ENCODE measurements at regions not wholly inside any gene's neighbourhood (a gene's known extent, or its start where the extent isn't known, plus 50 kb on each side); places are given as distances from the start of the nearest gene placed in this dataset.

GRCh38 chr3:5458526-5458925 is 271.0 kb downstream of the EDEM1 start:
- CTCF ChIA-PET, result no interaction called here
- POLR2A ChIA-PET, result no interaction called here

GRCh38 chr3:5462086-5462485 is 274.6 kb downstream of the EDEM1 start:
- DNase-seq, result no peak
- CTCF ChIA-PET, result no interaction called here
- H3K36me3 ChIP-seq (ENCODE audit: insufficient read depth, low read length), result no peaks in the 10 kb centered on the region
- POLR2A ChIA-PET, result no interaction called here
- Mint-ChIP-seq H3K27me3 (peaks cover 0 to 13% of the 10 kb centered on the region in 2 donors), H3K36me3 (no peaks in the 10 kb centered on the region), H3K4me3 (no peak overlapping the region), H3K27ac (no peak overlapping the region), H3K4me1 (no peaks in the 10 kb centered on the region), H3K9me3 (peaks cover 0 to 2% (median 0%) of the 10 kb centered on the region in 5 donors)
- H3K9me3 ChIP-seq (ENCODE audit: low read length), result no peaks in the 10 kb centered on the region
- H3K4me1 ChIP-seq (ENCODE audit: insufficient read depth, low read length), result no peaks in the 10 kb centered on the region
- no peaks in the 10 kb centered on the region for H3K27me3 ChIP-seq (ENCODE audit: insufficient read depth, low read length, poor library complexity, severe bottlenecking)
- no peak overlapping the region for H3K27ac ChIP-seq (ENCODE audit: low read depth, low read length)
- H3K4me3 ChIP-seq (ENCODE audit: low read length), result no peak overlapping the region

More at GRCh38 chr3:5458526-5458925, 271.0 kb downstream of the EDEM1 start:
- Mint-ChIP-seq H3K27me3 (peaks cover 3 to 11% of the 10 kb centered on the region in 2 donors), H3K4me1 (no peaks in the 10 kb centered on the region), H3K4me3 (no peak overlapping the region), H3K27ac (no peak overlapping the region), H3K36me3 (no peaks in the 10 kb centered on the region), H3K9me3 (peaks cover 0 to 2% (median 0%) of the 10 kb centered on the region in 5 donors)
- no peak for DNase-seq
- Histone ChIP-seq H3K9me3 (ENCODE audit: low read length) (no peaks in the 10 kb centered on the region), H3K4me1 (ENCODE audit: insufficient read depth, low read length) (no peaks in the 10 kb centered on the region), H3K27ac (ENCODE audit: low read depth, low read length) (no peak overlapping the region), H3K36me3 (ENCODE audit: insufficient read depth, low read length) (no peaks in the 10 kb centered on the region), H3K27me3 (ENCODE audit: insufficient read depth, low read length, poor library complexity, severe bottlenecking) (no peaks in the 10 kb centered on the region), H3K4me3 (ENCODE audit: low read length) (no peak overlapping the region)

- CTCF ChIA-PET, result no interaction called here
- Mint-ChIP-seq H3K9me3 (peaks cover 0 to under 1% (median 0%) of the 10 kb centered on the region in 5 donors), H3K36me3 (no peaks in the 10 kb centered on the region)
These were observed 276.5 kb downstream of the EDEM1 start for GRCh38 chr3:5463991-5464390.

DNA sequence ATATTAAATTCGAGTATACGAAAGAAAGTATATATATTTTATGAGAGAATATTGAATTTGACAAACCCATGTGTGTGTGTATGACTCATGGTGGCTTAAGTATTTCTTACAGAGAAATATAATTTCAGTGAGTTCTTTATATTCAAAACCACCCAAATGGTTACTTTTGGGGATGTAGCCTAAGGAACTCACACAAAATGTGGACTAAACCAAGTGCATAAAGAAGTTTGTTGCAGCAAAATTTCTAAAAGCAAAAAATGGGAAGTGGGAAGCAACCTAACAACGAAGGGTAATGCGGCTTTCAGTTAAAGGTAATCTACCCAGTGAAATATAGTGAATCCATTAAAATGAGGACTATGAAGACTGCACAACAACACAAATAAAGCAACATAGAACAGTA is 277.1 kb downstream of the EDEM1 start:
- CTCF ChIA-PET, result no interaction called here
- no peak for DNase-seq
- Histone ChIP-seq H3K4me3 (ENCODE audit: low read length) (no peak overlapping the region), H3K27me3 (ENCODE audit: insufficient read depth, low read length, poor library complexity, severe bottlenecking) (no peaks in the 10 kb centered on the region), H3K27ac (ENCODE audit: low read depth, low read length) (no peak overlapping the region), H3K36me3 (ENCODE audit: insufficient read depth, low read length) (no peaks in the 10 kb centered on the region), H3K4me1 (ENCODE audit: insufficient read depth, low read length) (no peaks in the 10 kb centered on the region), H3K9me3 (ENCODE audit: low read length) (no peaks in the 10 kb centered on the region)
- Mint-ChIP-seq H3K27ac (no peak overlapping the region), H3K36me3 (no peaks in the 10 kb centered on the region), H3K4me1 (no peaks in the 10 kb centered on the region), H3K27me3 (peaks cover 0 to 13% of the 10 kb centered on the region in 2 donors), H3K9me3 (no peaks in the 10 kb centered on the region), H3K4me3 (no peak overlapping the region)
- POLR2A ChIA-PET, result no interaction called here

More at GRCh38 chr3:5463991-5464390, 276.5 kb downstream of the EDEM1 start:
- POLR2A ChIA-PET, result no interaction called here
- no peaks in the 10 kb centered on the region for H3K9me3 ChIP-seq (ENCODE audit: low read length)
- Mint-ChIP-seq H3K4me1 (no peaks in the 10 kb centered on the region), H3K27me3 (peaks cover 0 to 13% of the 10 kb centered on the region in 2 donors), H3K27ac (no peak overlapping the region), H3K4me3 (no peak overlapping the region)
- H3K27ac ChIP-seq (ENCODE audit: low read depth, low read length), result no peak overlapping the region
- H3K27me3 ChIP-seq (ENCODE audit: insufficient read depth, low read length, poor library complexity, severe bottlenecking), result no peaks in the 10 kb centered on the region
- H3K4me3 ChIP-seq (ENCODE audit: low read length), result no peak overlapping the region
- H3K4me1 ChIP-seq (ENCODE audit: insufficient read depth, low read length), result no peaks in the 10 kb centered on the region
- no peak for DNase-seq
- H3K36me3 ChIP-seq (ENCODE audit: insufficient read depth, low read length), result no peaks in the 10 kb centered on the region

DNA sequence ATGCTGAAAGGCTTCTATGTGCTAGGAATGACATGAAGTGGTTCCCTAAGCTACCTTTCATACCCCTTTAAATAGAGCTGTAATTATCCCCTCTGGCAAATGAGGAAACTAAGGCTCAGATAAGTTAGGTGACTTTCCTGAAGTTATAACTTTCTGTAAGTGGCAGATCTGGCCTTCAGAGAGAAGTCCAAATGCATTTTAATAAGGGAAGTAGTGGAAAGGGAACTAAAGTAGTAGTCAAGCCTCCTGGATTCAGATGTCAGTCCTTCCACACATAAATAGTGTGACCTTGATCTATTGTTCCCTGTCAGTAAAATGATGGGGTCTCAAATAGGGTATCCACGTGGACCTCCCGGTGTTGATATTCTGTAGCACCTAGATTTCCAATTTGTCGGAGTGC is 277.7 kb downstream of the EDEM1 start:
- Histone ChIP-seq H3K27me3 (ENCODE audit: insufficient read depth, low read length, poor library complexity, severe bottlenecking) (no peaks in the 10 kb centered on the region), H3K36me3 (ENCODE audit: insufficient read depth, low read length) (no peaks in the 10 kb centered on the region), H3K9me3 (ENCODE audit: low read length) (no peaks in the 10 kb centered on the region), H3K4me1 (ENCODE audit: insufficient read depth, low read length) (no peaks in the 10 kb centered on the region), H3K4me3 (ENCODE audit: low read length) (no peak overlapping the region), H3K27ac (ENCODE audit: low read depth, low read length) (no peak overlapping the region)
- Mint-ChIP-seq H3K4me3 (no peak overlapping the region), H3K36me3 (no peaks in the 10 kb centered on the region), H3K27me3 (peaks cover 0 to 7% of the 10 kb centered on the region in 2 donors), H3K4me1 (no peaks in the 10 kb centered on the region), H3K9me3 (no peaks in the 10 kb centered on the region), H3K27ac (no peak overlapping the region)
- POLR2A ChIA-PET, result no interaction called here
- DNase-seq, result no peak
- CTCF ChIA-PET, result no interaction called here

GRCh38 chr3:5466065-5466464 is 278.6 kb downstream of the EDEM1 start:
- H3K4me3 ChIP-seq (ENCODE audit: low read length), result no peak overlapping the region
- no peaks in the 10 kb centered on the region for H3K4me1 ChIP-seq (ENCODE audit: insufficient read depth, low read length)
- H3K27ac ChIP-seq (ENCODE audit: low read depth, low read length), result no peak overlapping the region
- no peaks in the 10 kb centered on the region for H3K36me3 ChIP-seq (ENCODE audit: insufficient read depth, low read length)
- peaks cover 0 to 6% of the 10 kb centered on the region in 2 donors for H3K27me3 Mint-ChIP-seq
- no peak overlapping the region for H3K4me3 Mint-ChIP-seq
- no peak for DNase-seq
- POLR2A ChIA-PET, result no interaction called here
- H3K36me3 Mint-ChIP-seq, result no peaks in the 10 kb centered on the region
- H3K9me3 Mint-ChIP-seq, result no peaks in the 10 kb centered on the region
- no peaks in the 10 kb centered on the region for H3K4me1 Mint-ChIP-seq
- CTCF ChIA-PET, result no interaction called here
- no peaks in the 10 kb centered on the region for H3K9me3 ChIP-seq (ENCODE audit: low read length)
- no peaks in the 10 kb centered on the region for H3K27me3 ChIP-seq (ENCODE audit: insufficient read depth, low read length, poor library complexity, severe bottlenecking)
- no peak overlapping the region for H3K27ac Mint-ChIP-seq

DNA sequence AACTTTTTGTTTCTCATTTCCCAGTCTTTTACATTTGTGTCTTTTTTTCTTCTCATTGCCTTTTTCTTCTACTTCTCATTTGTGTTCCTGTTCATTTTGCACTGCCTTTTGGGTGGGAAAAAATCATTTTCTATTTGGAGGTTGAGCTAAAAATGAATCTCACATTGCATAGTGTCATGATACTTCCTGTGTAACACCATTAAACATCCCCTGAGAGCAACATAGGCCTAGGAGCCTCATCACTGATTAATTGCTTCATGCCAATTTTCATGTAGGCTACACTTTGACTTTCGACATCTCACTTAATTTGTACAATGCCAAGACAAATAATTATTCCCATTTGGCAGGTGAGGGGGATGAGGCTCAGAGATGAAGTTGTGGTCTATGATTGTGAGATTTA is 279.2 kb downstream of the EDEM1 start:
- Histone ChIP-seq H3K4me3 (ENCODE audit: low read length) (no peak overlapping the region), H3K27ac (ENCODE audit: low read depth, low read length) (no peak overlapping the region), H3K9me3 (ENCODE audit: low read length) (no peaks in the 10 kb centered on the region), H3K4me1 (ENCODE audit: insufficient read depth, low read length) (no peaks in the 10 kb centered on the region), H3K27me3 (ENCODE audit: insufficient read depth, low read length, poor library complexity, severe bottlenecking) (no peaks in the 10 kb centered on the region), H3K36me3 (ENCODE audit: insufficient read depth, low read length) (no peaks in the 10 kb centered on the region)
- no peak for DNase-seq
- no peak overlapping the region for H3K4me3 Mint-ChIP-seq
- H3K36me3 Mint-ChIP-seq, result no peaks in the 10 kb centered on the region
- H3K27ac Mint-ChIP-seq, result no peak overlapping the region
- ChIA-PET CTCF (no interaction called here), POLR2A (no interaction called here)
- no peaks in the 10 kb centered on the region for H3K9me3 Mint-ChIP-seq
- peaks cover 0 to 6% of the 10 kb centered on the region in 2 donors for H3K27me3 Mint-ChIP-seq
- H3K4me1 Mint-ChIP-seq, result no peaks in the 10 kb centered on the region

GRCh38 chr3:5473471-5473870 is 286.0 kb downstream of the EDEM1 start:
- Mint-ChIP-seq H3K27me3 (peaks cover 0 to 3% of the 10 kb centered on the region in 2 donors), H3K27ac (no peak overlapping the region), H3K4me3 (no peak overlapping the region), H3K36me3 (peaks cover 0 to 2% (median 0%) of the 10 kb centered on the region in 3 donors), H3K9me3 (no peaks in the 10 kb centered on the region), H3K4me1 (no peaks in the 10 kb centered on the region)
- ChIA-PET POLR2A (no interaction called here), CTCF (interaction anchor here (0.6 kb wide), 1 partner anchor 1605 kb away, joined by 3 read pairs; no protein-coding TSS in a partner anchor)
- Histone ChIP-seq H3K36me3 (ENCODE audit: insufficient read depth, low read length) (no peaks in the 10 kb centered on the region), H3K27ac (ENCODE audit: low read depth, low read length) (no peak overlapping the region), H3K27me3 (ENCODE audit: insufficient read depth, low read length, poor library complexity, severe bottlenecking) (no peaks in the 10 kb centered on the region), H3K4me3 (ENCODE audit: low read length) (no peak overlapping the region), H3K4me1 (ENCODE audit: insufficient read depth, low read length) (no peaks in the 10 kb centered on the region), H3K9me3 (ENCODE audit: low read length) (no peaks in the 10 kb centered on the region)
- no peak for DNase-seq

DNA sequence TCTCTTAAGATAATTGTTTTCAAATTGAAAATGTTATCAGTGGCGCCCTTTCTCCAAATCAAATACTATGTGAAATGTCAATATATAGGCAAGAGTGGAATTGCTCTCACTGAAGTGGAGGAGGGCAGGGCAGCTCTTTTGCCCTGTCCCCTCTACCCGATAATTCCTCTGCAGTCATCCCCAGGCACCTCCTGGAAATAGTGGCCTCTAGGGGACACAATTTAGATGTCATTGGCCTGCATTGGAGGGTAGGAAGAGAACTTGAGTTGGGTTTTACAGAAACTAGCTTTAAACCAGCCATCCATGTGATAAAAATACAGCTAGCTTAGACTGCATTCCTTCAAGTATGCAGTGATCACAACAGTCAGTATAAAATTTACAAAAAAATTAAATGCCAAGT is 288.9 kb downstream of the EDEM1 start:
- Histone ChIP-seq H3K9me3 (ENCODE audit: low read length) (no peaks in the 10 kb centered on the region), H3K4me3 (ENCODE audit: low read length) (no peak overlapping the region), H3K27ac (ENCODE audit: low read depth, low read length) (no peak overlapping the region), H3K36me3 (ENCODE audit: insufficient read depth, low read length) (no peaks in the 10 kb centered on the region), H3K4me1 (ENCODE audit: insufficient read depth, low read length) (no peaks in the 10 kb centered on the region), H3K27me3 (ENCODE audit: insufficient read depth, low read length, poor library complexity, severe bottlenecking) (no peaks in the 10 kb centered on the region)
- Mint-ChIP-seq H3K27me3 (peaks cover 0 to 3% of the 10 kb centered on the region in 2 donors), H3K9me3 (no peaks in the 10 kb centered on the region), H3K27ac (no peak overlapping the region), H3K36me3 (peaks cover 0 to 2% (median 0%) of the 10 kb centered on the region in 3 donors), H3K4me1 (no peaks in the 10 kb centered on the region), H3K4me3 (no peak overlapping the region)
- DNase-seq, result no peak
- CTCF ChIA-PET, result no interaction called here
- POLR2A ChIA-PET, result no interaction called here
